ENCODE measurements at regions not wholly inside any gene's neighbourhood (a gene's known extent, or its start where the extent isn't known, plus 50 kb on each side); places are given as distances from the start of the nearest gene placed in this dataset.

DNA sequence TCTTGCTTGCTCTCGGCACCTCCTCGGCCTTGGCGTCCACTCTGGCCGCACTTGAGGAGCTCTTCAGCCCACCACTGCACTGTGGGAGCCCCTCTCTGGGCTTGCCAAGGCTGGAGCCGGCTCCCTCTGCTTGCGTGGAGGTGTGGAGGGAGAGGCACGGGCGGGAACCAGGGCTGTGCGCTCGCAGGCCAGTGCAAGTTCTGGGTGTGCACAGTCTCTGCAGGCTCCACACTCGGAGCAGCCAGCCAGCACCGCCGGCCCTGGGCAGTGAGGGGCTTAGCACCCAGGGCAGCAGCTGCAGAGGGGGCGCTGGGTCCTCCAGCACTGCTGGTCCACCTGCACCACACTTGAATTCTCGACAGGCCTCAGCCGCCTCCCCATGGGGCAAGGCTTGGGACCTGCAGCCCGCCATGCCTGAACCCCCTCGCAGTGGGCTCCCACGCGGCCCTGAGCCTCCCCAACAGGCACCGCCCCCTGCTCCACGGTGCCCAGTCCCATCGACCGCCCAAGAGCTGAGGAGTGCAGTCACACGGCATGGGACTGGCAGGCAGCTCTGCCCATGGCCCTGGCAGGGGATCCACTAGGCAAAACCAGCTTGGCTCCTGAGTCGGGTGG lies 411.2 kb upstream of the CHAC2 start:
- Histone ChIP-seq H3K9me1 (ENCODE audit: control insufficient read depth, extremely low read depth, insufficient read depth, low read length) (no peaks in the 10 kb centered on the region), H3K36me3 (ENCODE audit: control insufficient read depth in 2 of 2, extremely low read depth in 1 of 2, insufficient read depth in 2 of 2, low read length in 2 of 2) (no peaks in the 10 kb centered on the region)

GRCh38 chr2:53353135-53354114 lies 414.2 kb upstream of the CHAC2 start:
- H4K20me1 ChIP-seq (ENCODE audit: control insufficient read depth, extremely low read depth, insufficient read depth, low read length): no peaks in the 10 kb centered on the region
- H3K79me2 ChIP-seq (ENCODE audit: control insufficient read depth, insufficient read depth, low read length): no peaks in the 10 kb centered on the region
- H3K9ac ChIP-seq (ENCODE audit: control insufficient read depth, extremely low read depth, insufficient read depth, low read length): no peak overlapping the region
- no peaks in the 10 kb centered on the region for H3K9me3 ChIP-seq (ENCODE audit: control insufficient read depth, low read depth, low read length)
- TF ChIP-seq EZH2 (IDR thresholded peaks at IDR 0.05; ENCODE audit: low read length): no peak
- TF ChIP-seq, protein P1, sequence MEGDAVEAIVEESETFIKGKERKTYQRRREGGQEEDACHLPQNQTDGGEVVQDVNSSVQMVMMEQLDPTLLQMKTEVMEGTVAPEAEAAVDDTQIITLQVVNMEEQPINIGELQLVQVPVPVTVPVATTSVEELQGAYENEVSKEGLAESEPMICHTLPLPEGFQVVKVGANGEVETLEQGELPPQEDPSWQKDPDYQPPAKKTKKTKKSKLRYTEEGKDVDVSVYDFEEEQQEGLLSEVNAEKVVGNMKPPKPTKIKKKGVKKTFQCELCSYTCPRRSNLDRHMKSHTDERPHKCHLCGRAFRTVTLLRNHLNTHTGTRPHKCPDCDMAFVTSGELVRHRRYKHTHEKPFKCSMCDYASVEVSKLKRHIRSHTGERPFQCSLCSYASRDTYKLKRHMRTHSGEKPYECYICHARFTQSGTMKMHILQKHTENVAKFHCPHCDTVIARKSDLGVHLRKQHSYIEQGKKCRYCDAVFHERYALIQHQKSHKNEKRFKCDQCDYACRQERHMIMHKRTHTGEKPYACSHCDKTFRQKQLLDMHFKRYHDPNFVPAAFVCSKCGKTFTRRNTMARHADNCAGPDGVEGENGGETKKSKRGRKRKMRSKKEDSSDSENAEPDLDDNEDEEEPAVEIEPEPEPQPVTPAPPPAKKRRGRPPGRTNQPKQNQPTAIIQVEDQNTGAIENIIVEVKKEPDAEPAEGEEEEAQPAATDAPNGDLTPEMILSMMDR (optimal IDR thresholded peaks at IDR 0.05 in 1 of 3, IDR thresholded peaks at IDR 0.05 in 1 of 3, conservative IDR thresholded peaks at IDR 0.05 in 1 of 3; ENCODE audit: extremely low read depth in 1 of 3, insufficient read depth in 2 of 3, low read length in 3 of 3): no peak
- FAIRE-seq: no peak
- H3K4me3 ChIP-seq (ENCODE audit: control insufficient read depth in 2 of 3, extremely low read depth in 1 of 3, insufficient read depth in 2 of 3, low read depth in 1 of 3, low read length in 3 of 3): no peak overlapping the region
- peak overlapping the region; percentile 90 for H2AFZ ChIP-seq (ENCODE audit: control insufficient read depth, low read length)
- H3K27me3 ChIP-seq (ENCODE audit: control insufficient read depth, extremely low read depth, insufficient read depth, low read length): no peaks in the 10 kb centered on the region
- H3K27ac ChIP-seq (ENCODE audit: control insufficient read depth, insufficient read depth, low read length): peak overlapping the region; percentile 52
- peak overlapping the region; percentile 2 for H3K4me2 ChIP-seq (ENCODE audit: control insufficient read depth, extremely low read depth, insufficient read depth, low read depth, low read length)
- H3K4me1 ChIP-seq (ENCODE audit: control insufficient read depth, extremely low read depth, insufficient read depth, low read length): peaks cover 8% of the 10 kb centered on the region
- H3K36me3 ChIP-seq (ENCODE audit: control insufficient read depth in 2 of 2, extremely low read depth in 1 of 2, insufficient read depth in 2 of 2, low read length in 2 of 2): no peaks in the 10 kb centered on the region
- DNase-seq (ENCODE audit: low read depth, low spot score): no peak
- dilution Hi-C loops (cut with MboI; ENCODE audit: extremely low pct_ligation_motif_present, low sequenced_read_pairs): no loop called here
- no peaks in the 10 kb centered on the region for H3K9me1 ChIP-seq (ENCODE audit: control insufficient read depth, extremely low read depth, insufficient read depth, low read length)

More for the DNA sequence above, 411.2 kb upstream of the CHAC2 start:
- Histone ChIP-seq H3K27me3 (ENCODE audit: control insufficient read depth, extremely low read depth, insufficient read depth, low read length) (no peaks in the 10 kb centered on the region), H2AFZ (ENCODE audit: control insufficient read depth, low read length) (no peak overlapping the region), H3K4me2 (ENCODE audit: control insufficient read depth, extremely low read depth, insufficient read depth, low read depth, low read length) (no peak overlapping the region), H4K20me1 (ENCODE audit: control insufficient read depth, extremely low read depth, insufficient read depth, low read length) (no peaks in the 10 kb centered on the region), H3K4me3 (ENCODE audit: control insufficient read depth in 2 of 3, extremely low read depth in 1 of 3, insufficient read depth in 2 of 3, low read depth in 1 of 3, low read length in 3 of 3) (no peak overlapping the region), H3K27ac (ENCODE audit: control insufficient read depth, insufficient read depth, low read length) (no peak overlapping the region), H3K79me2 (ENCODE audit: control insufficient read depth, insufficient read depth, low read length) (no peaks in the 10 kb centered on the region), H3K9me3 (ENCODE audit: control insufficient read depth, low read depth, low read length) (no peaks in the 10 kb centered on the region), H3K4me1 (ENCODE audit: control insufficient read depth, extremely low read depth, insufficient read depth, low read length) (peaks cover 8% of the 10 kb centered on the region), H3K9ac (ENCODE audit: control insufficient read depth, extremely low read depth, insufficient read depth, low read length) (no peak overlapping the region)
- dilution Hi-C loops (cut with MboI; ENCODE audit: extremely low pct_ligation_motif_present, low sequenced_read_pairs): no loop called here
- no peak for DNase-seq (ENCODE audit: low read depth, low spot score)
- FAIRE-seq: no peak
- no peak for TF ChIP-seq EZH2 (IDR thresholded peaks at IDR 0.05; ENCODE audit: low read length)
- TF ChIP-seq, protein P1 (optimal IDR thresholded peaks at IDR 0.05 in 1 of 3, IDR thresholded peaks at IDR 0.05 in 1 of 3, conservative IDR thresholded peaks at IDR 0.05 in 1 of 3; ENCODE audit: extremely low read depth in 1 of 3, insufficient read depth in 2 of 3, low read length in 3 of 3): no peak
